Keratinocyte (primary cell): ENCODE measurements at regions not wholly inside any gene's neighbourhood (a gene's known extent, or its start where the extent isn't known, plus 50 kb on each side); places are given as distances from the start of the nearest gene placed in this dataset.

Source experiments
- DNase-seq: peaks from one replicate; pipeline ENCODE4 v3.0.0-alpha.2; 2011; ENCODE audit warnings: low read depth, missing footprints, low spot score
- FAIRE-seq: peaks from 2 replicates; lab custom pipeline; 2011; peaks lifted over from hg19 to GRCh38; lab: Jason Lieb, UNC
- H2AFZ ChIP-seq: 2 replicates; pipeline ENCODE4 v1.6.0; 2012; ENCODE audit warnings: low read length, control low read depth, inconsistent platforms; ENCODE audit not compliant: control insufficient read depth
- H3K27ac ChIP-seq: 2 replicates; pipeline ENCODE4 v1.5.1; 2011; ENCODE audit warnings: low read length; ENCODE audit not compliant: control insufficient read depth, insufficient read depth
- H3K27me3 ChIP-seq: 3 replicates; pipeline ENCODE4 v1.6.0; 2011; ENCODE audit warnings: low read length; ENCODE audit not compliant: control insufficient read depth, insufficient read depth; ENCODE audit errors: extremely low read depth
- H3K36me3 ChIP-seq, 2 experiments: 2 replicates in 1 of 2; 3 replicates in 1 of 2; pipeline ENCODE4 v1.5.1; 2011; ENCODE audit warnings: low read length in 2 of 2, mild to moderate bottlenecking in 1 of 2; ENCODE audit not compliant: control insufficient read depth in 2 of 2, insufficient read depth in 2 of 2; ENCODE audit errors: extremely low read depth in 1 of 2
- H3K4me1 ChIP-seq: 3 replicates; pipeline ENCODE4 v1.5.1; 2011; ENCODE audit warnings: low read length; ENCODE audit not compliant: control insufficient read depth, insufficient read depth; ENCODE audit errors: extremely low read depth
- H3K4me2 ChIP-seq: 3 replicates; pipeline ENCODE4 v1.6.0; 2011; ENCODE audit warnings: low read depth, low read length; ENCODE audit not compliant: control insufficient read depth, insufficient read depth; ENCODE audit errors: extremely low read depth
- H3K4me3 ChIP-seq, 3 experiments: fragments of 200-600 bp in 1 of 3; sonication (generic) in 1 of 3; 2 replicates in 2 of 3; 3 replicates in 1 of 3; pipeline ENCODE4 v1.5.1; 2011 to 2016; ENCODE audit warnings: low read length in 3 of 3, mild to moderate bottlenecking in 3 of 3, control low read depth in 2 of 3, inconsistent platforms in 1 of 3, low read depth in 1 of 3, mixed read lengths in 1 of 3, mixed run types in 1 of 3, moderate library complexity in 1 of 3; ENCODE audit not compliant: control insufficient read depth in 2 of 3, insufficient read depth in 2 of 3; ENCODE audit errors: extremely low read depth in 1 of 3
- H3K79me2 ChIP-seq: 2 replicates; pipeline ENCODE4 v1.6.0; 2012; ENCODE audit warnings: low read length; ENCODE audit not compliant: control insufficient read depth, insufficient read depth
- H3K9ac ChIP-seq: 3 replicates; pipeline ENCODE4 v1.6.0; 2011; ENCODE audit warnings: low read length; ENCODE audit not compliant: control insufficient read depth, insufficient read depth; ENCODE audit errors: extremely low read depth
- H3K9me1 ChIP-seq: 3 replicates; pipeline ENCODE4 v1.6.0; 2011; ENCODE audit warnings: low read length; ENCODE audit not compliant: control insufficient read depth, insufficient read depth; ENCODE audit errors: extremely low read depth
- H3K9me3 ChIP-seq: 2 replicates; pipeline ENCODE4 v1.5.1; 2012; ENCODE audit warnings: low read depth, low read length; ENCODE audit not compliant: control insufficient read depth
- H4K20me1 ChIP-seq: 3 replicates; pipeline ENCODE4 v1.6.0; 2011; ENCODE audit warnings: low read length; ENCODE audit not compliant: control insufficient read depth, insufficient read depth; ENCODE audit errors: extremely low read depth
- CTCF ChIP-seq, 3 experiments: IDR thresholded peaks in 1 of 3; conservative IDR thresholded peaks in 1 of 3; optimal IDR thresholded peaks in 1 of 3; 2 replicates in 2 of 3; 3 replicates in 1 of 3; pipeline versions ENCODE3 to v1.5.1; 2011; ENCODE audit warnings: low read length in 3 of 3, mild to moderate bottlenecking in 3 of 3, moderate library complexity in 2 of 3, control low read depth in 1 of 3, inconsistent platforms in 1 of 3; ENCODE audit not compliant: insufficient read depth in 2 of 3; ENCODE audit errors: extremely low read depth in 1 of 3
- EZH2 ChIP-seq: IDR thresholded peaks from one replicate; pipeline ENCODE4 v1.6.1; 2012; ENCODE audit warnings: inconsistent platforms, mild to moderate bottlenecking, low read length, moderate library complexity
- dilution Hi-C: fragments of 300-500 bp; cut with MboI; formaldehyde crosslinking; loops from one replicate; pipeline ENCODE4 v1.7.0; 2020; ENCODE audit warnings: low sequenced_read_pairs; ENCODE audit not compliant: extremely low pct_ligation_motif_present

- Histone ChIP-seq H3K4me2 (no peak overlapping the region), H3K36me3 (no peaks in the 10 kb centered on the region), H3K4me1 (no peaks in the 10 kb centered on the region), H3K27me3 (peaks cover 2% of the 10 kb centered on the region), H3K79me2 (no peaks in the 10 kb centered on the region), H3K9ac (no peak overlapping the region), H2AFZ (no peak overlapping the region), H3K9me1 (no peaks in the 10 kb centered on the region), H4K20me1 (no peaks in the 10 kb centered on the region), H3K9me3 (no peaks in the 10 kb centered on the region), H3K4me3 (no peak overlapping the region), H3K27ac (no peak overlapping the region)
- DNase-seq (no peak), FAIRE-seq (no peak)
- dilution Hi-C loops: no loop called here
- TF ChIP-seq EZH2 (no peak), CTCF (optimal IDR thresholded peaks at IDR 0.05 in 1 of 3, IDR thresholded peaks at IDR 0.05 in 1 of 3, conservative IDR thresholded peaks at IDR 0.05 in 1 of 3; ENCODE audit: extremely low read depth in 1 of 3, insufficient read depth in 2 of 3, low read length in 3 of 3) (no peak)
Measured at GRCh38 chr11:87451395-87451794, 413.7 kb downstream of the TMEM135 start.

GRCh38 chr11:87447606-87448005 is 409.9 kb downstream of the TMEM135 start:
- Histone ChIP-seq H3K4me1 (no peaks in the 10 kb centered on the region), H3K9ac (no peak overlapping the region), H3K27me3 (peaks cover 2% of the 10 kb centered on the region), H3K9me1 (no peaks in the 10 kb centered on the region), H3K27ac (no peak overlapping the region), H3K79me2 (no peaks in the 10 kb centered on the region), H4K20me1 (no peaks in the 10 kb centered on the region), H3K4me2 (no peak overlapping the region), H3K4me3 (no peak overlapping the region), H3K9me3 (no peaks in the 10 kb centered on the region), H3K36me3 (no peaks in the 10 kb centered on the region), H2AFZ (no peak overlapping the region)
- dilution Hi-C loops: no loop called here
- TF ChIP-seq CTCF (optimal IDR thresholded peaks at IDR 0.05 in 1 of 3, IDR thresholded peaks at IDR 0.05 in 1 of 3, conservative IDR thresholded peaks at IDR 0.05 in 1 of 3; ENCODE audit: extremely low read depth in 1 of 3, insufficient read depth in 2 of 3, low read length in 3 of 3) (no peak), EZH2 (no peak)
- DNase-seq (no peak), FAIRE-seq (no peak)
